HG03460 (cell line): ENCODE measurements at regions not wholly inside any gene's neighbourhood (a gene's known extent, or its start where the extent isn't known, plus 50 kb on each side); places are given as distances from the start of the nearest gene placed in this dataset.

Experiments used
- ATAC-seq: cut with Tn5 transposase; IDR thresholded peaks from one replicate; pipeline ENCODE4 v1.9.1; 2021; ENCODE audit not compliant: unreplicated experiment

GRCh38 chr6:88388589-88388988, 222.4 kb upstream of the CNR1 start:
- no peak for ATAC-seq

- ATAC-seq = no peak
These were observed 220.0 kb upstream of the CNR1 start for GRCh38 chr6:88386167-88386566.

GRCh38 chr6:88383183-88383582, 217.0 kb upstream of the CNR1 start:
- ATAC-seq = no peak

GRCh38 chr6:88381289-88381642, 215.1 kb upstream of the CNR1 start:
- ATAC-seq = no peak

GRCh38 chr6:88380618-88381288, 214.6 kb upstream of the CNR1 start:
- no peak for ATAC-seq

- ATAC-seq = no peak
These were observed 213.9 kb upstream of the CNR1 start for GRCh38 chr6:88380083-88380482.

GRCh38 chr6:88378639-88379038, 212.5 kb upstream of the CNR1 start:
- ATAC-seq = no peak

- ATAC-seq = no peak
These were observed 211.9 kb upstream of the CNR1 start for GRCh38 chr6:88377976-88378568.

- no peak for ATAC-seq
These were observed 210.7 kb upstream of the CNR1 start for GRCh38 chr6:88376768-88377387.

GRCh38 chr6:88376197-88376596, 210.1 kb upstream of the CNR1 start:
- no peak for ATAC-seq

GRCh38 chr6:88374553-88374952, 208.4 kb upstream of the CNR1 start:
- ATAC-seq = no peak

- no peak for ATAC-seq
These were observed 205.3 kb upstream of the CNR1 start for GRCh38 chr6:88371480-88371879.

GRCh38 chr6:88370127-88370710, 204.1 kb upstream of the CNR1 start:
- ATAC-seq = no peak

GRCh38 chr6:88369262-88369661, 203.1 kb upstream of the CNR1 start:
- ATAC-seq = no peak

GRCh38 chr6:88368071-88368787, 202.1 kb upstream of the CNR1 start:
- no peak for ATAC-seq

- ATAC-seq = no peak
These were observed 201.1 kb upstream of the CNR1 start for GRCh38 chr6:88367248-88367647.

GRCh38 chr6:88366672-88367071, 200.5 kb upstream of the CNR1 start:
- no peak for ATAC-seq

GRCh38 chr6:88365656-88366055, 199.5 kb upstream of the CNR1 start:
- no peak for ATAC-seq

GRCh38 chr6:88365230-88365629, 199.1 kb upstream of the CNR1 start:
- no peak for ATAC-seq

GRCh38 chr6:88361754-88362153, 195.6 kb upstream of the CNR1 start:
- ATAC-seq = no peak

GRCh38 chr6:88361298-88361697, 195.2 kb upstream of the CNR1 start:
- no peak for ATAC-seq
